K562 (cell line): ENCODE measurements at regions not wholly inside any gene's neighbourhood (a gene's known extent, or its start where the extent isn't known, plus 50 kb on each side); places are given as distances from the start of the nearest gene placed in this dataset.

Source experiments
- ATAC-seq: fragments of 200-7000 bp; cut with Tn5 transposase; 3 replicates; pipeline ENCODE4 v1.9.1; 2020; ENCODE audit warnings: moderate library complexity
- BruUV-seq: library from RNA; stranded (reverse); fragments of 400-500 nt; replicated peaks from 2 replicates; lab custom pipeline; 2021; lab: Mats Ljungman, UMichigan
- CTCF ChIA-PET: fragments of 300-600 bp; formaldehyde crosslinking; extraction: SDS; loops from one replicate; lab custom pipeline; 2021; ENCODE audit warnings: low intra/inter-chr PET ratio; lab: Yijun Ruan, JAX
- POLR2A ChIA-PET: fragments of 300-600, 350-650 bp; sonication (Branson Sonifier 250); formaldehyde crosslinking; extraction: SDS; loops from one replicate; lab custom pipeline; 2021; ENCODE audit warnings: antibody characterized with exemption, inconsistent platforms; lab: Yijun Ruan, JAX
- DNase-seq, 4 experiments: peaks; one replicate each; pipeline versions ENCODE4 v3.0.0 to v3.0.0-alpha.2; 2011 to 2018; ENCODE audit warnings: low spot score in 3 of 4, mixed read lengths in 3 of 4; ENCODE audit errors: extremely low read depth in 1 of 4
- FAIRE-seq: peaks from 2 replicates; lab custom pipeline; 2011; peaks lifted over from hg19 to GRCh38; lab: Jason Lieb, UNC
- H2AFZ ChIP-seq: 2 replicates; pipeline ENCODE4 v1.6.0; 2011; ENCODE audit warnings: low read depth, low read length, control low read depth, inconsistent platforms
- H3K27ac ChIP-seq: fragments of 200-600 bp; 3 replicates; pipeline ENCODE4 v1.8.0; 2011; ENCODE audit warnings: low read depth, mild to moderate bottlenecking, control low read depth, inconsistent platforms, low read length, moderate library complexity, mixed read lengths; ENCODE audit errors: extremely low read depth
- H3K27me3 ChIP-seq, 2 experiments: fragments of 300-600 bp in 1 of 2; 2 replicates in 1 of 2; 3 replicates in 1 of 2; pipeline versions ENCODE4 v1.6.0 to v1.8.0; 2011; ENCODE audit warnings: inconsistent platforms in 2 of 2, low read length in 2 of 2, mild to moderate bottlenecking in 1 of 2, mixed read lengths in 1 of 2, moderate library complexity in 1 of 2; ENCODE audit not compliant: control insufficient read depth in 2 of 2, insufficient read depth in 2 of 2
- H3K36me3 ChIP-seq: fragments of 300-600 bp; 3 replicates; pipeline ENCODE4 v1.8.0; 2011; ENCODE audit warnings: mild to moderate bottlenecking, low read length, inconsistent platforms; ENCODE audit not compliant: control insufficient read depth, insufficient read depth
- H3K4me1 ChIP-seq, 2 experiments: fragments of 200-600 bp in 1 of 2; replicated peaks in 1 of 2; 2 replicates in 1 of 2; 3 replicates in 1 of 2; pipeline versions ENCODE4 v1.5.1 to v1.8.0; 2011; ENCODE audit warnings: inconsistent platforms in 2 of 2, low read length in 2 of 2, mild to moderate bottlenecking in 1 of 2, mixed read lengths in 1 of 2, moderate library complexity in 1 of 2; ENCODE audit not compliant: control insufficient read depth in 2 of 2, insufficient read depth in 2 of 2
- H3K4me2 ChIP-seq: 2 replicates; pipeline ENCODE4 v1.6.1; 2011; ENCODE audit warnings: low read length, control low read depth, inconsistent platforms, mixed read lengths; ENCODE audit not compliant: insufficient read depth
- H3K4me3 ChIP-seq: fragments of 200-600 bp; sonication (generic), shearing (Covaris generic); 2 replicates; pipeline ENCODE4 v1.5.1; 2016; ENCODE audit warnings: control low read depth, inconsistent platforms
- H3K79me2 ChIP-seq: fragments of 200-600 bp; 3 replicates; pipeline ENCODE4 v1.8.0; 2011; ENCODE audit warnings: low read length, inconsistent platforms; ENCODE audit not compliant: control insufficient read depth, insufficient read depth
- H3K9ac ChIP-seq, 2 experiments: 2 replicates each; pipeline versions ENCODE4 v1.6.0 to v1.6.1; 2011; ENCODE audit warnings: low read depth in 2 of 2, low read length in 2 of 2, control low read depth in 1 of 2, inconsistent platforms in 1 of 2, mild to moderate bottlenecking in 1 of 2, mixed read lengths in 1 of 2; ENCODE audit not compliant: insufficient read depth in 1 of 2
- H3K9me1 ChIP-seq: one replicate; pipeline ENCODE4 v1.6.0; 2011; ENCODE audit warnings: inconsistent platforms, mild to moderate bottlenecking, low read length, moderate library complexity; ENCODE audit not compliant: control insufficient read depth, insufficient read depth
- H3K9me3 ChIP-seq: replicated peaks from 2 replicates; pipeline ENCODE4 v1.5.1; 2011; ENCODE audit warnings: low read depth, low read length, inconsistent platforms; ENCODE audit not compliant: control insufficient read depth, insufficient read depth
- H4K20me1 ChIP-seq: replicated peaks from 2 replicates; pipeline ENCODE4 v1.6.1; 2011; ENCODE audit warnings: low read length, inconsistent platforms, mixed read lengths; ENCODE audit not compliant: control insufficient read depth, insufficient read depth
- ELK3 ChIP-seq: fragments of 450-650 bp; formaldehyde crosslinking; IDR thresholded peaks from 2 replicates; pipeline ENCODE4 v1.4.0; 2020; ENCODE audit warnings: mild to moderate bottlenecking
- EWSR1 ChIP-seq: fragments of 450-650 bp; IDR thresholded peaks from 2 replicates; pipeline ENCODE4 v1.6.1; 2018; ENCODE audit warnings: borderline replicate concordance, mild to moderate bottlenecking, low read depth, moderate library complexity; ENCODE audit not compliant: partially characterized antibody
- FUS ChIP-seq: fragments of 200-400 bp; formaldehyde crosslinking; optimal IDR thresholded peaks from 2 replicates; pipeline ENCODE3; 2017; ENCODE audit warnings: low read depth, low read length
- GATAD2A ChIP-seq: fragments of 450-650 bp; IDR thresholded peaks from 2 replicates; pipeline ENCODE4 v1.6.1; 2017
- HES1 ChIP-seq: fragments of 450-650 bp; IDR thresholded peaks from 2 replicates; pipeline ENCODE4 v1.6.1; 2016; ENCODE audit warnings: low read depth, mild to moderate bottlenecking, moderate library complexity
- NFE2L1 ChIP-seq: fragments of 450-650 bp; IDR thresholded peaks from 2 replicates; pipeline ENCODE4 v1.6.1; 2016; ENCODE audit warnings: missing genetic modification characterization, low read depth, mild to moderate bottlenecking, missing compliant biosample characterization, moderate library complexity, borderline replicate concordance
- SNAPC5 ChIP-seq: fragments of 250-450 bp; sonication (Bioruptor Pico); IDR thresholded peaks from 2 replicates; pipeline ENCODE4 v1.8.0; 2021; ENCODE audit warnings: moderate library complexity, mild to moderate bottlenecking, inconsistent platforms
- TAF7 ChIP-seq: fragments of 450-650 bp; IDR thresholded peaks from 2 replicates; pipeline ENCODE4 v1.6.1; 2016; ENCODE audit warnings: missing genetic modification characterization, missing compliant biosample characterization
- ZC3H11A ChIP-seq: IDR thresholded peaks from 2 replicates; pipeline ENCODE4 v1.6.1; 2012; ENCODE audit warnings: low read depth, low read length, improper control_type of control experiment
- ZNF23 ChIP-seq: fragments of 250-450 bp; sonication (Bioruptor Pico); IDR thresholded peaks from 2 replicates; pipeline ENCODE4 v1.4.0; 2020; ENCODE audit warnings: mild to moderate bottlenecking
- ZNF280B ChIP-seq: fragments of 250-450 bp; sonication (Bioruptor Pico); IDR thresholded peaks from 2 replicates; pipeline ENCODE4 v1.5.1; 2021; ENCODE audit warnings: mild to moderate bottlenecking
- ZNF830 ChIP-seq: fragments of 250-450 bp; sonication (Bioruptor Pico); IDR thresholded peaks from 2 replicates; pipeline ENCODE4 v1.5.0; 2021; ENCODE audit warnings: mild to moderate bottlenecking
- WGBS: fragments of 100-300 bp; shearing (Covaris generic); methylation state at CpG from one replicate; pipeline ENCODE4 v1.1.6; 2016; ENCODE audit warnings: low coverage, mixed read lengths; ENCODE audit not compliant: insufficient coverage; ENCODE audit errors: missing lambda C conversion rate; 5-methylcytosine and 5-hydroxymethylcytosine counted together
- in situ Hi-C: fragments of 300-500 bp; cut with MboI; formaldehyde crosslinking; loops from 4 replicates; pipeline ENCODE4 v1.15.0; 2018; ENCODE audit warnings: inconsistent platforms, mixed read lengths
- intact Hi-C: fragments of 100-400 bp; cut with micrococcal nuclease; formaldehyde crosslinking; loops from 2 replicates; pipeline ENCODE4 v1.14.2; 2022
- TF ChIP-seq, protein P1 (sequence below): sonication (generic); formaldehyde crosslinking; IDR thresholded peaks from 2 replicates; pipeline ENCODE4 v1.8.0; 2022; ENCODE audit warnings: missing genetic modification reagents, mild to moderate bottlenecking, borderline replicate concordance

- ChIA-PET CTCF (no interaction called here), POLR2A (no interaction called here)
- DNase-seq (no peak), FAIRE-seq (no peak), ATAC-seq (no peak)
- H3K27ac ChIP-seq: no peak overlapping the region
- WGBS: 0% methylated on average over 3 of the region's 4 CpGs
- H3K9me3 ChIP-seq: no peaks in the 10 kb centered on the region
- no peak overlapping the region for H3K4me2 ChIP-seq
- H3K36me3 ChIP-seq: no peaks in the 10 kb centered on the region
- no peaks in the 10 kb centered on the region for H3K4me1 ChIP-seq
- no peaks in the 10 kb centered on the region for H4K20me1 ChIP-seq
- H2AFZ ChIP-seq: no peak overlapping the region
- H3K79me2 ChIP-seq: no peaks in the 10 kb centered on the region
- no peak overlapping the region for H3K4me3 ChIP-seq
- no peaks in the 10 kb centered on the region for H3K27me3 ChIP-seq
- in situ Hi-C loops (no loop called here), intact Hi-C loops (no loop called here)
- H3K9me1 ChIP-seq: no peaks in the 10 kb centered on the region
- no peak for TF ChIP-seq GATAD2A
- no peak for TF ChIP-seq ZNF23 (CRISPR knock-in tag)
- TF ChIP-seq EWSR1: no peak
- TF ChIP-seq TAF7 (tag): no peak
- TF ChIP-seq, protein P1, sequence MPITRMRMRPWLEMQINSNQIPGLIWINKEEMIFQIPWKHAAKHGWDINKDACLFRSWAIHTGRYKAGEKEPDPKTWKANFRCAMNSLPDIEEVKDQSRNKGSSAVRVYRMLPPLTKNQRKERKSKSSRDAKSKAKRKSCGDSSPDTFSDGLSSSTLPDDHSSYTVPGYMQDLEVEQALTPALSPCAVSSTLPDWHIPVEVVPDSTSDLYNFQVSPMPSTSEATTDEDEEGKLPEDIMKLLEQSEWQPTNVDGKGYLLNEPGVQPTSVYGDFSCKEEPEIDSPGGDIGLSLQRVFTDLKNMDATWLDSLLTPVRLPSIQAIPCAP (CRISPR knock-in tag): no peak
- TF ChIP-seq ZNF830 (CRISPR knock-in tag): no peak
- no peak for TF ChIP-seq SNAPC5 (CRISPR knock-in tag)
- no peak for TF ChIP-seq FUS
- TF ChIP-seq ZNF280B (CRISPR knock-in tag): no peak
- no peak for TF ChIP-seq ZC3H11A
- TF ChIP-seq NFE2L1 (tag): no peak
- TF ChIP-seq HES1: no peak
- TF ChIP-seq ELK3 (CRISPR knock-in tag): no peak
- BruUV-seq: no TSS peak
- no peak overlapping the region for H3K9ac ChIP-seq
Measured at GRCh38 chr5:146993876-146994530, 115.4 kb upstream of the PPP2R2B start.
